Ascending aorta (tissue), 2 donors: ENCODE measurements at regions not wholly inside any gene's neighbourhood (a gene's known extent, or its start where the extent isn't known, plus 50 kb on each side); places are given as distances from the start of the nearest gene placed in this dataset.

Experiments used
- DNase-seq, 2 donors: peaks; one replicate each; pipeline ENCODE4 v3.0.0-alpha.2; 2019; ENCODE audit warnings: low spot score in 2 of 2
- H3K27ac ChIP-seq, 2 donors: fragments of 200-600 bp; sonication (generic); one replicate each; pipeline ENCODE4 v1.5.1; 2016 to 2017; ENCODE audit warnings: mild to moderate bottlenecking in 1 of 2
- H3K27me3 ChIP-seq: fragments of 200-600 bp; sonication (generic); one replicate; pipeline ENCODE4 v1.5.1; 2017
- H3K36me3 ChIP-seq, 2 donors: fragments of 200-600 bp; sonication (generic); one replicate each; pipeline ENCODE4 v1.5.1; 2016
- H3K4me1 ChIP-seq, 2 donors: fragments of 200-600 bp; sonication (generic); one replicate each; pipeline ENCODE4 v1.5.1; 2016 to 2017; ENCODE audit warnings: mild to moderate bottlenecking in 1 of 2
- H3K4me3 ChIP-seq, 2 donors: fragments of 200-600 bp; sonication (generic); one replicate each; pipeline ENCODE4 v1.5.1; 2016 to 2017; ENCODE audit warnings: mild to moderate bottlenecking in 1 of 2
- H3K9me3 ChIP-seq, 2 donors: fragments of 200-600 bp; sonication (generic); one replicate each; pipeline ENCODE4 v1.5.1; 2016
- CTCF ChIP-seq, 3 experiments: fragments of 200-600 bp in 2 of 3; fragments of 450-650 bp in 1 of 3; sonication (generic) in 2 of 3; IDR thresholded peaks; one replicate each; pipeline ENCODE4 v1.5.1; 2016 to 2019; ENCODE audit warnings: antibody characterized with exemption in 3 of 3, mild to moderate bottlenecking in 1 of 3, moderate library complexity in 1 of 3
- intact Hi-C: fragments of 100-400 bp; cut with DNase I; formaldehyde crosslinking; loops from one replicate; pipeline ENCODE4 v1.15.1; 2023

- Histone ChIP-seq H3K36me3 (no peaks in the 10 kb centered on the region), H3K27ac (no peak overlapping the region), H3K4me1 (no peaks in the 10 kb centered on the region), H3K27me3 (no peaks in the 10 kb centered on the region), H3K9me3 (no peaks in the 10 kb centered on the region), H3K4me3 (no peak overlapping the region)
- no peak for TF ChIP-seq CTCF (IDR thresholded peaks at IDR 0.05)
- no peak for DNase-seq
- intact Hi-C loops: no loop called here
Measured at GRCh38 chr9:80875947-80876346, 813.4 kb downstream of the TLE1 start.

- H3K4me3 ChIP-seq: no peak overlapping the region
- DNase-seq: no peak
- H3K27me3 ChIP-seq: no peaks in the 10 kb centered on the region
- intact Hi-C loops: no loop called here
- H3K4me1 ChIP-seq: no peaks in the 10 kb centered on the region
- no peak overlapping the region for H3K27ac ChIP-seq
- TF ChIP-seq CTCF (IDR thresholded peaks at IDR 0.05): no peak
- no peaks in the 10 kb centered on the region for H3K9me3 ChIP-seq
- no peaks in the 10 kb centered on the region for H3K36me3 ChIP-seq
Measured at GRCh38 chr9:80874276-80874675, 815.1 kb downstream of the TLE1 start.

DNA sequence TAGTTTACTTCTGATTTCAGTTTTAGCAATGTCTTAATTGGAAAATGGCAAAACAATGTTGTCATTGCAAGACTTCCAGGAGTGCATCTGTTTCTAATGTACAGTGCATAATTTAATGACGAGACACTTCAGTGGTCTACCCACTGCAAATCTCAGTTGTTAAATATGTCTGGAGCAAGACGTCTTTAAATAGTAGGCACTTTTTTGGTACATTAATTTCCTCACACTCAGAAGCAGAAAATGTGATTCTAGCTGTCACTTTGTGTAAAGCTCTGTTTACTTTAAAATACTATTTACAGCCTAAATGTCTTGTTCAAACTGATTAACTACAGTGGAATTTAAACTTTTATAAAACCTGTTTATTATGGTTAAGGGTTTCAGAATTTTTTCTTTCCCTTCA lies 815.5 kb downstream of the TLE1 start:
- no peak for TF ChIP-seq CTCF (IDR thresholded peaks at IDR 0.05)
- Histone ChIP-seq H3K27me3 (no peaks in the 10 kb centered on the region), H3K9me3 (no peaks in the 10 kb centered on the region), H3K4me3 (no peak overlapping the region), H3K4me1 (no peaks in the 10 kb centered on the region), H3K36me3 (no peaks in the 10 kb centered on the region), H3K27ac (no peak overlapping the region)
- intact Hi-C loops: no loop called here
- no peak for DNase-seq

DNA sequence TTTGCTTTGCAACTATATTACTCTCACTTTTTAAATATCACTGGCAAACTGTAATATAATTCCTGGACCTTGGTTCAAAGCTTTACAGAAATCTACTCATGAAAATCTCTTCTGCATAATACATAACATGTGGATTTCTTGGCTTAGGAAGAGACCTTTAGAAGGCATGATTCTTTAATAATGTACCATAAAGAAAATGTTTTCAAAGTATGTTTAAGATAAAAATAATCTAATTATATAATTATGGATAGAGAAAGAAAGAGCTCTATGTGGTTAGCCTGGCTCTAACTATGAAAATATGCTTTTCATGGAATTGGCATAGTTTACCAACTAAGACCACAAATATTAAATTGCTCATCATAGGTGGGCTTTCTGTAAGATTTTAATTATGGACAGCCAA lies 817.8 kb downstream of the TLE1 start:
- H3K9me3 ChIP-seq: no peaks in the 10 kb centered on the region
- no peak for DNase-seq
- no peak overlapping the region for H3K4me3 ChIP-seq
- H3K4me1 ChIP-seq: no peaks in the 10 kb centered on the region
- H3K36me3 ChIP-seq: no peaks in the 10 kb centered on the region
- H3K27me3 ChIP-seq: no peaks in the 10 kb centered on the region
- no peak overlapping the region for H3K27ac ChIP-seq
- no peak for TF ChIP-seq CTCF (IDR thresholded peaks at IDR 0.05)
- intact Hi-C loops: no loop called here

GRCh38 chr9:80867731-80868130 lies 821.6 kb downstream of the TLE1 start:
- Histone ChIP-seq H3K4me1 (no peaks in the 10 kb centered on the region), H3K27me3 (no peaks in the 10 kb centered on the region), H3K4me3 (no peak overlapping the region), H3K9me3 (no peaks in the 10 kb centered on the region), H3K36me3 (no peaks in the 10 kb centered on the region), H3K27ac (no peak overlapping the region)
- DNase-seq: no peak
- intact Hi-C loops: no loop called here
- TF ChIP-seq CTCF (IDR thresholded peaks at IDR 0.05): no peak

- no peaks in the 10 kb centered on the region for H3K4me1 ChIP-seq
- H3K4me3 ChIP-seq: no peak overlapping the region
- intact Hi-C loops: no loop called here
- no peaks in the 10 kb centered on the region for H3K36me3 ChIP-seq
- no peak overlapping the region for H3K27ac ChIP-seq
- no peak for DNase-seq
- H3K9me3 ChIP-seq: no peaks in the 10 kb centered on the region
- H3K27me3 ChIP-seq: no peaks in the 10 kb centered on the region
- TF ChIP-seq CTCF (IDR thresholded peaks at IDR 0.05): no peak
Measured at GRCh38 chr9:80866576-80867227, 822.6 kb downstream of the TLE1 start.
